H9 (cell line): ENCODE measurements at regions not wholly inside any gene's neighbourhood (a gene's known extent, or its start where the extent isn't known, plus 50 kb on each side); places are given as distances from the start of the nearest gene placed in this dataset.
"Not testable (repeated sequence)": the region's sequence is repeated elsewhere in the genome, so short reads cannot be mapped to it uniquely, and the experiment has no call there.

ENCODE experiments used
- DNase-seq: peaks from one replicate; pipeline ENCODE4 v3.0.0-alpha.2; 2017
- H2AFZ ChIP-seq: one replicate; pipeline ENCODE4 v1.6.1; 2013; ENCODE audit warnings: mild to moderate bottlenecking, low read length, control low read depth, moderate library complexity
- H2AK5ac ChIP-seq: 2 replicates; pipeline ENCODE4 v1.6.1; 2013; ENCODE audit warnings: low read length, control low read depth, mixed read lengths; ENCODE audit not compliant: insufficient read length
- H2BK120ac ChIP-seq: one replicate; pipeline ENCODE4 v1.6.1; 2013; ENCODE audit warnings: low read depth, mild to moderate bottlenecking, low read length, control low read depth, inconsistent platforms; ENCODE audit not compliant: poor library complexity, severe bottlenecking
- H2BK12ac ChIP-seq: 2 replicates; pipeline ENCODE4 v1.6.1; 2013; ENCODE audit warnings: low read length, control low read depth, mixed read lengths, low read depth; ENCODE audit not compliant: insufficient read length
- H2BK15ac ChIP-seq: 2 replicates; pipeline ENCODE4 v1.6.1; 2013; ENCODE audit warnings: low read depth, low read length, control low read depth
- H2BK20ac ChIP-seq: one replicate; pipeline ENCODE4 v1.6.1; 2013; ENCODE audit warnings: low read depth, mild to moderate bottlenecking, low read length, control low read depth, inconsistent platforms; ENCODE audit not compliant: poor library complexity, severe bottlenecking
- H2BK5ac ChIP-seq: 2 replicates; pipeline ENCODE4 v1.6.1; 2013; ENCODE audit warnings: low read length, control low read depth, mixed read lengths; ENCODE audit not compliant: insufficient read length
- H3K14ac ChIP-seq: 2 replicates; pipeline ENCODE4 v1.6.1; 2013; ENCODE audit warnings: low read length, control low read depth; ENCODE audit not compliant: insufficient read depth
- H3K18ac ChIP-seq: 2 replicates; pipeline ENCODE4 v1.6.1; 2013; ENCODE audit warnings: low read depth, mild to moderate bottlenecking, mixed read lengths, low read length, control low read depth; ENCODE audit not compliant: insufficient read length
- H3K23ac ChIP-seq: 2 replicates; pipeline ENCODE4 v1.6.1; 2013; ENCODE audit warnings: low read length, control low read depth, mixed read lengths, low read depth; ENCODE audit not compliant: insufficient read length
- H3K23me2 ChIP-seq: 2 replicates; pipeline ENCODE4 v1.6.1; 2013; ENCODE audit warnings: low read depth, mild to moderate bottlenecking, mixed read lengths, low read length, control low read depth; ENCODE audit not compliant: insufficient read length, poor library complexity, severe bottlenecking
- H3K27ac ChIP-seq: 2 replicates; pipeline ENCODE4 v1.5.1; 2013; ENCODE audit warnings: low read length, control low read depth, mixed read lengths, low read depth; ENCODE audit not compliant: insufficient read length
- H3K27me3 ChIP-seq: 2 replicates; pipeline ENCODE4 v1.6.1; 2013; ENCODE audit warnings: low read length, control low read depth, inconsistent platforms; ENCODE audit not compliant: insufficient read depth
- H3K4ac ChIP-seq: 2 replicates; pipeline ENCODE4 v1.6.1; 2013; ENCODE audit warnings: low read depth, mild to moderate bottlenecking, control low read depth, inconsistent platforms, low read length, moderate library complexity
- H3K4me1 ChIP-seq: 2 replicates; pipeline ENCODE4 v1.6.1; 2013; ENCODE audit warnings: low read length, control low read depth, inconsistent platforms; ENCODE audit not compliant: insufficient read depth
- H3K4me2 ChIP-seq: 2 replicates; pipeline ENCODE4 v1.6.1; 2013; ENCODE audit warnings: low read length, control low read depth, mixed read lengths; ENCODE audit not compliant: insufficient read length, insufficient read depth
- H3K56ac ChIP-seq: 2 replicates; pipeline ENCODE4 v1.6.1; 2013; ENCODE audit warnings: low read depth, mild to moderate bottlenecking, mixed read lengths, low read length, control low read depth; ENCODE audit not compliant: insufficient read length
- H3K79me1 ChIP-seq: 2 replicates; pipeline ENCODE4 v1.6.1; 2013; ENCODE audit warnings: low read depth, mild to moderate bottlenecking, moderate library complexity, low read length, control low read depth, inconsistent platforms; ENCODE audit not compliant: insufficient read depth, poor library complexity, severe bottlenecking
- H3K79me2 ChIP-seq: 2 replicates; pipeline ENCODE4 v1.6.1; 2013; ENCODE audit warnings: low read length, control low read depth, inconsistent platforms; ENCODE audit not compliant: insufficient read depth
- H3K9ac ChIP-seq: 2 replicates; pipeline ENCODE4 v1.6.1; 2013; ENCODE audit warnings: low read length, control low read depth, mixed read lengths; ENCODE audit not compliant: insufficient read length; ENCODE audit errors: extremely low read depth
- H3K9me3 ChIP-seq: one replicate; pipeline ENCODE4 v1.6.1; 2013; ENCODE audit warnings: low read depth, low read length, inconsistent platforms; ENCODE audit not compliant: control insufficient read depth
- H3T11ph ChIP-seq: one replicate; pipeline ENCODE4 v1.6.1; 2013; ENCODE audit warnings: mild to moderate bottlenecking, low read length, control low read depth, inconsistent platforms
- H4K20me1 ChIP-seq: one replicate; pipeline ENCODE4 v1.6.1; 2013; ENCODE audit not compliant: control insufficient read depth, insufficient read length, insufficient read depth
- H4K5ac ChIP-seq: 2 replicates; pipeline ENCODE4 v1.6.1; 2013; ENCODE audit warnings: low read depth, mild to moderate bottlenecking, mixed read lengths, low read length, control low read depth; ENCODE audit not compliant: insufficient read length
- H4K8ac ChIP-seq: replicated peaks from 2 replicates; pipeline ENCODE4 v1.6.1; 2013; ENCODE audit warnings: low read length, control low read depth, mixed read lengths, low read depth; ENCODE audit not compliant: insufficient read length
- H4K91ac ChIP-seq: 2 replicates; pipeline ENCODE4 v1.6.1; 2013; ENCODE audit warnings: low read depth, mild to moderate bottlenecking, moderate library complexity, mixed read lengths, low read length, control low read depth; ENCODE audit not compliant: insufficient read length
- H3K27ac Mint-ChIP-seq, 3 experiments: 2 replicates in 2 of 3; 3 replicates in 1 of 3; pipeline ENCODE4 v1.8.0; 2020 to 2021; ENCODE audit warnings: mixed read lengths in 3 of 3, mild to moderate bottlenecking in 1 of 3, moderate library complexity in 1 of 3
- H3K27me3 Mint-ChIP-seq: 2 replicates; pipeline ENCODE4 v1.8.0; 2021; ENCODE audit warnings: low read depth, mild to moderate bottlenecking, moderate library complexity, mixed read lengths
- H3K36me3 Mint-ChIP-seq, 3 experiments: 2 replicates in 2 of 3; 3 replicates in 1 of 3; pipeline ENCODE4 v1.8.0; 2020 to 2021; ENCODE audit warnings: low read depth in 3 of 3, mixed read lengths in 3 of 3; ENCODE audit not compliant: insufficient read depth in 1 of 3
- H3K4me1 Mint-ChIP-seq, 2 experiments: 2 replicates each; pipeline ENCODE4 v1.8.0; 2020; ENCODE audit warnings: mixed read lengths in 2 of 2
- H3K4me3 Mint-ChIP-seq, 2 experiments: 2 replicates in 1 of 2; 3 replicates in 1 of 2; pipeline ENCODE4 v1.8.0; 2020 to 2021; ENCODE audit warnings: mild to moderate bottlenecking in 2 of 2, mixed read lengths in 2 of 2, moderate library complexity in 1 of 2
- H3K9me3 Mint-ChIP-seq, 2 experiments: 2 replicates in 1 of 2; 3 replicates in 1 of 2; pipeline ENCODE4 v1.8.0; 2020; ENCODE audit warnings: mild to moderate bottlenecking in 2 of 2, mixed read lengths in 2 of 2, moderate library complexity in 1 of 2
- WGBS: extraction: QIAGEN DNeasy Blood & Tissue Kit; methylation state at CpG from one replicate; pipeline ENCODE4 v1.1.7; 2013; ENCODE audit warnings: missing lambda C conversion rate, low lambda C conversion rate, mixed read lengths; ENCODE audit not compliant: insufficient read length; ENCODE audit errors: extremely low coverage; 5-methylcytosine and 5-hydroxymethylcytosine counted together
- TF ChIP-seq, protein P1 (sequence below): fragments of 200-600 bp; sonication (generic); conservative IDR thresholded peaks from 3 replicates; pipeline ENCODE4 v1.8.0; 2021; ENCODE audit warnings: antibody characterized with exemption, mild to moderate bottlenecking

DNA sequence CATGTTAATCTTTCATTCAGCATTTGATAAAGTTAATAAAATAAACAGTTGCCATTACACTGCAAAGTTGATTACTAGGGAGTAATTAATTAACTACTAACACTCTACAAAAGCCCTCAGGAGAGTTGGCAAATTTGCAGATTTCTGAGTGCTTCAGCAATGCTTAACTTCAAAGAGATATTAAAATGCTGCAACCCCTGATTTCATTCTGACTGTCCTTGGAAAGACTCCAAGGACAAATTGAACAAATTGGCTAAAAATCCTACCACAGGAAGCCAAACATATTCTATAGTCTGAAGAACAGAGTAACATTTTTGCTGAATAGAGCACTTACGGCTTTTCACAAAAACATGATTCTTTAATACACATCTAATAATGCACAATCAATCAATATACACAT, 1543.0 kb downstream of the SLITRK5 start:
- Histone ChIP-seq H3K79me1 (no peaks in the 10 kb centered on the region), H3K9me3 (no peaks in the 10 kb centered on the region), H3K79me2 (no peaks in the 10 kb centered on the region), H3K9ac (no peak overlapping the region), H2BK120ac (no peak overlapping the region), H3K27me3 (no peaks in the 10 kb centered on the region), H2BK20ac (no peak overlapping the region), H3K23me2 (no peaks in the 10 kb centered on the region), H2AK5ac (no peak overlapping the region), H3K56ac (no peak overlapping the region), H3K18ac (no peak overlapping the region), H4K5ac (no peak overlapping the region), H3K27ac (no peak overlapping the region), H4K8ac (no peak overlapping the region), H3K14ac (no peak overlapping the region), H4K91ac (no peak overlapping the region), H3K23ac (no peak overlapping the region), H2BK12ac (no peak overlapping the region), H2BK5ac (no peak overlapping the region), H3K4me1 (no peaks in the 10 kb centered on the region), H3T11ph (no peak overlapping the region), H2AFZ (no peak overlapping the region), H3K4ac (no peak overlapping the region), H4K20me1 (no peaks in the 10 kb centered on the region), H2BK15ac (no peak overlapping the region), H3K4me2 (no peak overlapping the region)
- Mint-ChIP-seq H3K27me3 (no peaks in the 10 kb centered on the region), H3K4me1 (no peaks in the 10 kb centered on the region), H3K27ac (no peak overlapping the region), H3K4me3 (no peak overlapping the region), H3K9me3 (no peaks in the 10 kb centered on the region), H3K36me3 (no peaks in the 10 kb centered on the region)
- WGBS = no CpG with 5 or more reads among the region's 1 CpG
- DNase-seq = no peak
- TF ChIP-seq, protein P1, sequence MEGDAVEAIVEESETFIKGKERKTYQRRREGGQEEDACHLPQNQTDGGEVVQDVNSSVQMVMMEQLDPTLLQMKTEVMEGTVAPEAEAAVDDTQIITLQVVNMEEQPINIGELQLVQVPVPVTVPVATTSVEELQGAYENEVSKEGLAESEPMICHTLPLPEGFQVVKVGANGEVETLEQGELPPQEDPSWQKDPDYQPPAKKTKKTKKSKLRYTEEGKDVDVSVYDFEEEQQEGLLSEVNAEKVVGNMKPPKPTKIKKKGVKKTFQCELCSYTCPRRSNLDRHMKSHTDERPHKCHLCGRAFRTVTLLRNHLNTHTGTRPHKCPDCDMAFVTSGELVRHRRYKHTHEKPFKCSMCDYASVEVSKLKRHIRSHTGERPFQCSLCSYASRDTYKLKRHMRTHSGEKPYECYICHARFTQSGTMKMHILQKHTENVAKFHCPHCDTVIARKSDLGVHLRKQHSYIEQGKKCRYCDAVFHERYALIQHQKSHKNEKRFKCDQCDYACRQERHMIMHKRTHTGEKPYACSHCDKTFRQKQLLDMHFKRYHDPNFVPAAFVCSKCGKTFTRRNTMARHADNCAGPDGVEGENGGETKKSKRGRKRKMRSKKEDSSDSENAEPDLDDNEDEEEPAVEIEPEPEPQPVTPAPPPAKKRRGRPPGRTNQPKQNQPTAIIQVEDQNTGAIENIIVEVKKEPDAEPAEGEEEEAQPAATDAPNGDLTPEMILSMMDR = no peak

DNA sequence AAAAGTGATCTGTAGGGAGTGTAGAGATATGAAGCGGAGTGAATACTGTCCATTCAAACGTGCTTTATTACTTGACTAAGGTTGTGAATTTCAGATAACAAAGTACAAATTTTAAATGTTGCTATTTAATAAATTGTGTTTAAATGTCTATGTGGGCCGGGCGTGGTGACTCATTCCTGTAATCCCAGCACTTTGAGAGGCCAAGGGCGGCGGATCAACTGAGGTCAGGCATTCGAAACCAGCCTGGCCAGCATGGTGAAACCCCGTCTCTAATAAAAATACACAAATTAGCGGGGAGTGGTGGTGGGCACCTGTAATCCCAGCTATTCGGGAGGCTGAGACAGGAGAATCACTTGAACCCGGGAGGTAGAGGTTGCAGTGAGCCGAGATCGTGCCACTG, 1544.1 kb downstream of the SLITRK5 start:
- H2AFZ ChIP-seq, H3K14ac ChIP-seq, H3K23me2 ChIP-seq, H2BK15ac ChIP-seq, H4K8ac ChIP-seq, H3K27ac ChIP-seq, H3K4me1 ChIP-seq, H4K5ac ChIP-seq, H3K36me3 Mint-ChIP-seq, H3K9ac ChIP-seq, H3K56ac ChIP-seq, H3K27me3 ChIP-seq, H3K4ac ChIP-seq, H3T11ph ChIP-seq, H3K27ac Mint-ChIP-seq, H3K9me3 Mint-ChIP-seq, H2BK12ac ChIP-seq, DNase-seq, H2BK5ac ChIP-seq, H3K9me3 ChIP-seq, H2BK20ac ChIP-seq, H3K27me3 Mint-ChIP-seq, H3K4me3 Mint-ChIP-seq, H2AK5ac ChIP-seq, H3K23ac ChIP-seq, H3K4me2 ChIP-seq, H3K18ac ChIP-seq, H2BK120ac ChIP-seq, H4K91ac ChIP-seq, H3K4me1 Mint-ChIP-seq, H4K20me1 ChIP-seq, H3K79me2 ChIP-seq, H3K79me1 ChIP-seq: not testable (repeated sequence)
- WGBS = no CpG with 5 or more reads among the region's 13 CpGs
